ENCODE measurements at regions not wholly inside any gene's neighbourhood (a gene's known extent, or its start where the extent isn't known, plus 50 kb on each side); places are given as distances from the start of the nearest gene placed in this dataset.
"Not testable (repeated sequence)": the region's sequence is repeated elsewhere in the genome, so short reads cannot be mapped to it uniquely, and the experiment has no call there.

DNA sequence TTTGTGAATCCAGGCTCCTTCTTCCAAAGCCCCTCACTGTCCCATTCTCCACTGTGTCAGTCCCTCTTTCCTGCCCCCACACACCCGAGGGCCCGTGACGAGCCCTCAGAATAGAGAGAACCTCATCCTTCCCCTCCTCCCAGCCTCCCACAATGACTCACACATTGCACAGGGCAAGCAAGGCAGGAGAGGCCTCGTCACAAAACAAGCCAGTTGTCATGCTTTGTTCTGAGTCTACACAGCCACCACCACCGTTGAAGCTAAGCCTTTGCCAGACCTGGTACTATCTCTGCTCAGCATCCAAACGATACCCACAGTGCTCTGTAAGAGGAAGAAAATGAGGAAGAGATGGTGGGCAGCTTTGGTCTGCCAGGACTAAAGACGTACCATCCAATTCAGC, 142.2 kb upstream of the ZNF366 start:
- DNase-seq = no peak

DNA sequence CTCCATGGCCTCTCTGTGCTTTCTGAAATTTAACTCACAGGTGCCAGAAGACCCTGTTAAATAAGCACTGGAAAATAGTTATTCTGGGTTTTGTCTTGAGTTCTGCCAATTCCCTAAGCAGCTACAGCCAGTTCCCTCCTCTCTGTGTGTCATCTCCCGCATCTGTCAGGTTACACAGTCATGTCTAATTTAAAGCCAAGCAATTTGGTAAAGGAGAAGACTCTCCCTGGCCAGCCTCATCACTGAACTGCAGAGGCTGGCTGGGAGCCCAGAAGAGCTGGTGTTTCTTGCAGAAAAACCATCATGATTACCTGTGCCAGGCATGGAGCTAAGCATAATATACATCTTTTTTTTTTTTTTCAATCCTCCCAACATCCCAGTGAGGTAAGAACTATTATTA, 141.3 kb upstream of the ZNF366 start:
- no peak for DNase-seq

DNA sequence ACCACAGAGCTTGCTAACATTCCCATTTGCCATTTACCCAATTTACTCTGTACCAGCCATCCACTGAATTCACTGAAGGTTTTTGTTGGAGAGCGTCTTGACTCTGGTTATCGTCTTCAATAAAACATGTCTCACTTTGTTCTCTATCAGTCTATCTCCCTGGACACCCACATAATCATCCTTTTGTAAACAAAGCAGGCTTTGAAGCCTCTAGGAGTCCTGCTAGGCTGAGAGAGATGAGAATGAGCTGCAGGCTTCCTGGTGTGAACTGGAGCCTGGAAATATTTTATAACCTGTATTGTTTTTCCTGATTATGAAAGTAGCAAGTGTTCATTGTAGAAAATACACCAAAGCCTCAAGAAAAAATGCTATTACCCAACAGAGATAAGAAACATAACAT, 140.6 kb upstream of the ZNF366 start:
- no peak for DNase-seq

DNA sequence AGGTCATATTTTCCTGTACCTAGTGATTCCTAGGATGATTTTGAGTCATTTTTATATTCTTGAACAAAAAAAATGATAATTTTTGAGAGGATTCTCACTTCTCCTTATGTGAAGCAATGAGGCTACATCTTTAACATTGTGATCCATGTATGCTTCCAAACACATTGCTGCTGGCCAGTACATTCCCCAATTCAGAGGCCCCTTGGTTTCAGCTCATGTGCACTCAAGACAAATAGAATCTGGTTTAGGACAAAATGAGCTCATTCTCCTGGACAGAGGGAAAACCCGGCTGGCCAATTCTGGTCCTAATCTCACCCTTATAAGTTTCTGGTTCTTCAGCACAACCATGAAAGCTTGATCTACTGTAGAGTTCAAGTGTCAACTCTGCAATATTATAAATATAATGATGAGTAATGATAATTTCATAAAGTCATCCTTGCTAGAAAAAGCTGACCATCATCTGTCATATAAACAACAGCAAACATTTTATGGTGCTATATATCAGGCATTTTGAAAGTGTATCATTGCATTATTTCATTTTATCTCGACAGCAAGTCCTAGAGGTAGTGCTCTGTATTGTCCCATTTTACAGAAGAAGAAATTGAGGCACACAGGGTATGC, 139.1 kb upstream of the ZNF366 start:
- no peak for DNase-seq

DNA sequence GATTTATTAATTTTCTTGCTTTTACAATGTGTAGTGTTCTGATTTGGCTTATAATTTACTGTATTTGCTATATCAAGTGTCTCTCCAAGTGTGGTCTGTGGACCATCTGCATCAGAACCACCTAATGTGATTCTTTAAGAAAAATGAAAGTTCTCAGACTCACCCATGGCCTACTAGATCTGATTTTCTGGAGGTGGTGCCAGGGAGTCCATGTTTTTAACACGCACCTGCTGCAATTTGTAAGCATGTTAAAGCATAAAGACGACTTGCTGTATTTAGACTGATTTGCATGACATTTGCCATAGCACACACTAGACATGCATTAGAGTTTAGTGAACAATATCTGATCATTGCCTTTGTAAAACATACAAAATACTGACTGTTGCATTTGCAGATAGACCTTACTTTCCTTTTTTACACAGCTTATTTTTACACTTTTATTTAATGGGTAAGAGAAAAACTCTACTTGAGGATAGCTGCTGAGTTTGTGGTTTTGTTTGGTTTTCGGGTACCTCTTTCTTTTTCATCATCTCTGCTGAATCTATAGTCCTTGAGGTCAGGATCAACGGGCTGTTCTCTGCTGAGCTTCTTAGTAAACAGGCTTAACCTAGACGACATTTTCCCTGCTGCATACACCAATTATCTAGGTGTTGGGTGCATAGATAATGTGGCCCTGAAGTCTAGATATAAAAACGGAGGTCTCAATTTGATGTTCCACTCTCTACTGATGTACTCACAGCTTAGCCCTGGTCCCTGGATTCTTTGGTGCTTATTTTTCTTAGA, 138.0 kb upstream of the ZNF366 start:
- DNase-seq = no peak

DNA sequence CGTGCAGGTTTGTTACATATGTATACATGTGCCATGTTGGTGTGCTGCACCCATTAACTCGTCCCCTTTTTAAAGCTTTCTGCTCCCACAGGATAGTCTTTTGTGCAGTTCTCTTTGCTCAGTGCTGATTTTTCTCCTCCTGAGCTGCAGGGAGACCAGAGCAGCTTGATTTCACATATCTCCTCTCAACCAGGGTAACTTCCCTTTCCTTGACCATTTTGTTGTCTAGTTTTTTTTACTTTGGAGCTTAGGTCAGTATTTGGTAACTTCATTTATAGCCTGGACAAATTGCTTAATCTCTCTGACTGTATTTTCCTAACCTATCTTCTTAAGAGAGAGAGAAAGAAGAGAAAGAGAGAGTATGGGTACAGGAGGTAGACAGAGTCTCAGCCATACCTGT, 137.1 kb upstream of the ZNF366 start:
- DNase-seq = no peak

DNA sequence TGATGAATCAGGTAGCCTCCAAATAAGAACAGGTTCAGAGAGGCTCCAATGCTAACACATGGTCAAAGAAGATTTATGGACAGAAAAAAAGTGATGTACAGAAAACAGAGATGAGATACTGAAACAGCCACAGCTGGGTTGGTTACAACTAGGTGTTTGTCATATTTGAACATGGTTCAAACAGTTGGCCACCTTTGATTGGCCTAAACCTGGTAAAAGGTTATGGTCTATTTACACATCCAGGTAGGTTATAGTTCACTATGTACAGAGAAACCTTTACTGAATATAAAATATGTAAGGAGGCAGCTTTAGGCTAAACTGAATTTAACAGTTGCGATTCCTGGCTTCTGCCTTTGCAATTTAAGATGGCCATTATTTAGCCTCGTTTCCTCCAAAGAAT, 134.0 kb upstream of the ZNF366 start:
- DNase-seq = no peak

DNA sequence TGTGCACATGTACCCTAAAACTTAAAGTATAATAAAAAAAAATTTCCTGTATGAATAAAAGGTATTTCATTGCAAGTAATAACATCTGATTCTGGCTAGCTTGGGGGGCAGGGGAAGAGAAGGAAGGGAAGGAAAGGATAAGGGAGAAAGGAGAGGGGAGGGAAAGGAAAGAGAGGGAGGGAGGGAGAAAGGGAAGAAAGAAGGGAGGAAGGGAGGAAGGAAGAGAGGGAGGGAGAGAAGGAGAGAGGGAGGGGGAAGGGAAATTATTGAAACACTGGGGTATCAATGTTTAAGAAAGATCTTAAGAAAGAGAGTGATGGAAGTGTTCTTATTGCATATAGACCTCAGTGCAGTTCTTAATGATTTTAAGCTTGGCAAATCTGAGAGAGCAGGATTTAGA, 129.8 kb upstream of the ZNF366 start:
- DNase-seq = no peak

DNA sequence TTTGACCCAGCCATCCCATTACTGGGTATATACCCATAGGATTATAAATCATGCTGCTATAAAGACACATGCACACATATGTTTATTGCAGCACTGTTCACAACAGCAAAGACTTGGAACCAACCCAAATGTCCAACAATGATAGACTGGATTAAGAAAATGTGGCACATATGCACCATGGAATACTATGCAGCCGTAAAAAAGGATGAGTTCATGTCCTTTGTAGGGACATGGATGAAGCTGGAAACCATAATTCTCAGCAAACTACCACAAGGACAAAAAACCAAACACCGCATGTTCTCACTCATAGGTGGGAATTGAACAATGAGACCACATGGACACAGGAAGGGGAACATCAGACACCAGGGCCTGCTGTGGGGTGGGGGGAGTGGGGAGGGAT, 129.4 kb upstream of the ZNF366 start:
- not testable (repeated sequence) for DNase-seq

DNA sequence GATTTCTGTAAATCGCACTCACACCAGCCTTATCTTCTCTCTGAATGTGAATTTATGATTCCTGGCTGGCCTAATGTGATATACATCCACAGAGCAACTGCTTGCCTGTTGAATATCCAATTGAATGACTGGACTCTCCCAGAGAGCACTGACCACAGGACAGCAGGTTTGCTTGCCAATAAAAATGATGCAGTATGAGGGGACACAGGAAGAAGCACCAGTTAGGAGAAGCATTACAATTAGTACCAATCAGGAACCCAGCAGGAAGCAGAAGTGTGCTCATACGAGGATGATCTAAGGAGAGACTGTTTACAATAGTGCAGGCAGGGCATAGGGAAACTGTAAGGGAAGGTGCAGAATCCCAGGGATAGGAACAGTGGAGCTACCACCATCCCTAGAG, 127.2 kb upstream of the ZNF366 start:
- no peak for DNase-seq

DNA sequence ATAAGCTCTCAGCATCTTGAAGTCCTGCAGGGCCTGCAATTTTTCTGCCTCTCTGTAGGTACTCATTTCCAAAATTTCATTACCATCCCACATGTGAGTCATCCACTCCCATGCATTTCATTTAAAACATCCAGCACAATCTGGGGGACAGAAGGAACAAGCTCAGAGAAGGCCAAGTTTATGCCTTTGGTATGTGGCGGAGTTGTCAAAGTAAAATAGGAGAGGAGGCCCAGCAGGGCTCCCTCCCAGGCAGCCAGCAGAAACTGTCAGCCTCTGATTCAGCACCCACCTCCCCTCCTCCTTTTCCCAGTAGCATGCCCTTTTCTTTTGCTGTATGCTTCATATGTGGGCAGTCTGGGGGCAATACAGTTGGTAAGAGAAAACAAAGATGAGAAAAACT, 126.4 kb upstream of the ZNF366 start:
- DNase-seq = no peak

DNA sequence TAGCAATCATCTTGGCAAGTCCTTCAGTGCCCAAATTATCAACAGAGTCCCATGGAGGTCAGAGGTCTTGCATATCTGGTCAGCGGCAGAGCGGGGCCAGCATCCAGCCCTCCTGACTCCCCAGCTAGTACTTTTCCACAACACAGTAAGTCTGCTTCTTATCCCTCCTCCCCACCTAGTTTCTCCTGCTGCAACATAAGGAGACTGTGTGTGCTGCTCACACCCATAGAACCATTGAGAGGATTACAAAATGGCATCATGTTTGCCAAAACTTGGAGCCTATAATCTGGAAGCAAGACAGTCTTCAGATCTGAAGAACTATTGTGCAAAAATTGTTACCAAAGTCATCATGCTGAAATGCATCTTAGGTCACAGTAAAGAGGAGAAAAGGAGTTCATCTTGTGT, 125.8 kb upstream of the ZNF366 start:
- DNase-seq = no peak

DNA sequence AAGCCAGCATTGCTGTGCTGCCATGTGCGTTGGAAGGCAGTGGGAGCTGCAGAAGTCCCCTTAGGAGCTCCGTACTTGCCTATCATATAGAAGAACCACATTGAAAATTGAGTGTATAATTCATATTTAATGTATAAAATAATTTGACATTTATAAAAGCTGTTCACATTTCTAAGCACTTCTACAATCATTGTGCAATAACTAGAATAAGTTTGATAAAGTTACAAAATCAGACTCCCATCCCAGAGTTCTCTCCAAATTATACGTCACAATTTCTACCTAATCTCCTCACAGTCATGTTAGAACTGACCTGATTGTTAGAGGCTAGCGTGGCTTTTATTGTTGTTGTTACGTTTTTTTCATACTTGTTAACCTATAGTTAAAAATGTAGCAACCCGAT, 123.5 kb upstream of the ZNF366 start:
- DNase-seq = no peak

DNA sequence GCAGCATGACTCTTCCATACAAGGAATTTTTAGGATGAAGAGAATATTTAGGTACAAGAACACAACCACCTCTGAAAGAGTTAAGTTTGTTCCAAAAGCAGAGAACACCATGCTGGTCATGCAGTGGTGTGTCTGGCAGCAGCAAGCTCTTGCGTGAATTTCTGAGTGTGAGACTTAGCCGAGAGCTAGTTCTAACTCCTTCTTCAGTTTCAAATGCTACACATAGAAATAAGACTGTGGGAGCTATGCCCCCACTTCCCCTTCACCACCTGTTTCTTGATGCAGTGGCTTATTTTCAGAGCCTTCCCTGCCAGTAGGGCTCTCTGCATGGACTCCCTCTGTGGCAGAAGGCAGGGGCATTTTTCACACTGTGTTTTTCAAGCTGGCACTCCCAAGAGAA, 122.9 kb upstream of the ZNF366 start:
- no peak for DNase-seq

DNA sequence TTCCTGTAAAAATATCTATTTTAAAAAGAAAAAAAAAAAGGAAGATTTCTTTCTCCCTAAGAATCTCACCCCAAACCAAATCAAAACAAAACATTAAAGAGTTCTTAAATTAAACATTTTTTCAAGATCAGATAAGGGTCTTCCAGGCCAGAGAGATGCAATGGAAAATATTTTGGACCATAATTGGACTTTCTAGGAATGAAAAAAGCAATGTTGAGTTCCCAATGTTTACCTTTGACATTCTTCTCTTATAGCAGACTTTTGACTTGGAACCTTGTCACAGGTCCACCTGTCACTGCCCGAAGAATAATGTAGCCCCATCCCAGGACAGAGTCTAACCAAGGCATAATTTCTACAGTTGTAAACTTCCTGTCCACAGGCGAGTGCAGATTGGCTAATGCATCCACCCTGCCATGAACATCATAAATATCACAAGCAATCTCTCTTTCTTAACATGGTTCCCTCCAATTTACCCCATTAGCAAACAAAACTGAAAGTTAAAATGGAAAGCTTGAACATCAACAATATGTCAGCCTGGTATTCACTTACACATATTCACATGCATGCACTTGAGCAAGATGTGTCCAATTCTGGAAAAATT, 121.7 kb upstream of the ZNF366 start:
- no peak for DNase-seq

DNA sequence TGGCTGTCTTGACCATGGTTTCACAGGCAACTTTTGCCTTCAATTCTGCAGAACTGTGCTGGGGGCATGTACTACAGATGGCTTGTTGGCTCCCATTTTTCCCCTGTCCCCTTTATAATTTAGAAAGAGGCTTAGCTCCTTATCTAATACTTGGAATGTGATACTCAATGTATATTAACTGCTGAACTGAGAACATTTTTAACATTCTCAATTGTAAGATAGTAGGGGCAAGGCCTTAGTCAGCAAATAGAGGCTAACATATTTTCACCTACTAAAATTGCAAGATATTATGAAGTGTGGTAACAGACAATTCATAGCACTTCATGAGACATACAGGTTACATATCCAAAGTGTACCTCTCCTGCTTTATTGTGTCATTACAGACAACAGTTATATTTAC, 118.1 kb upstream of the ZNF366 start:
- DNase-seq = no peak

DNA sequence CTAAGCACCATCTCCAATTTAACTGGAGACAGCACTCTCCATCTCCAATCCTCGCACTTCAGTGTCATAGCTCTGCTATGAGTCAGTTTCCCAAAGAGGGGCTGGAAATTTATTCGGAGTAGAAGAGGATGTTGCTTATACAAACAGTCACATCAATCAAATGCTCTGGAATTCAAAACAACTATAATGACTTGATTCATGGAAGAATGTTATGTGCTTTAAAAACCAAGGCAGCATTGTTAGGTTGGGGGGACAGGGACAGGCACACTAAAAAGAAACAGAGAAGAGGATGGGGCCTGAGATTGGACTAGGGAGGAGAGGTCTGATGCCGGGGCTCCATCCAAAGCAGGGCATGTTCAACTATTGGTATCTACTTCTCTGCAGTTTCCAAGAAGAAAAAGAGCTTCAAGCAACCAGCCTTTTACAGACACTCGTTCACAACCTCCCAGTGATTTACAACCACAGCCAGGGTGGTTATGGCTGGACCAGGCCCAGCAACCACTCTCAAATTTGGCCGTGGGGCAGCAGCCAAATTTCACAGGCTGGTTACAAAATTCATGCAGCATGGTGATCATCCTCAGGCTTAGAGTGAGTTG, 117.5 kb upstream of the ZNF366 start:
- no peak for DNase-seq

DNA sequence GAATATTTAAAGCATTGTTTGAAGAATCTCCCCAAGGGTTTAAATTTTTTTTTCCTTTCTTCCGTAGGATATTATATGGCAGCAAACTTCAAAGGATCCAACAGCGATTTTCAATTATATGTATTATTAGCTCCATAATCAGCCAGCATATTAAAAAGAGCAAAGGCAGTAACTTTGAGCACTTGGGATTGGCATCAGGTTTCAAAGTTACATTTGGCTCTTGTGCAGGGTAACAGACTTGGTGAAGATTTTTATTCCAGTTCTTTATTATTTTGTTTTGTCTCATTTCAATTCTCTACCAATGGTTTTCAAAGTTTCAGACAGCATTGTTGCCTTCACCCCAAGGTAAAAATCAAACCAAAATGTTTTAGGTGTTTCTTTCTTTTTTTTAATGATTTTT, 116.7 kb upstream of the ZNF366 start:
- no peak for DNase-seq

DNA sequence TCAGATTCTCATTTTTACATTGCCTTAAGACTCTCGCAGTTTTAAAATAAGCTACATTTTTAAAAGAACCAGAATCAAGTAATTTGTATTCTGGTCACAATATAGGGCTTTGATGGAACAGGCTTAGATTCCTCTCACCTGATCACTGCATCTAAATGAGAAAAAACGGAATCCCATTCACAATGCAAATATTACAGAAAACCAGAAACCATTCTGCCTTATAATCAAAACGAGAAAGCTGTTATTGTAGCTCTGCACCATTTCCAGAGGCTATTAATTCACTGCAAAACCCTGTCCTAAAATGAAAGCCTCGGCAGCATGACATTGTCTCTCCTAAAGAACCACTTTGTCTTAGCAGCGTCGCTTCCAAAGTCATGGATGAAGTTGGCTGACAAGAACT, 116.1 kb upstream of the ZNF366 start:
- no peak for DNase-seq

DNA sequence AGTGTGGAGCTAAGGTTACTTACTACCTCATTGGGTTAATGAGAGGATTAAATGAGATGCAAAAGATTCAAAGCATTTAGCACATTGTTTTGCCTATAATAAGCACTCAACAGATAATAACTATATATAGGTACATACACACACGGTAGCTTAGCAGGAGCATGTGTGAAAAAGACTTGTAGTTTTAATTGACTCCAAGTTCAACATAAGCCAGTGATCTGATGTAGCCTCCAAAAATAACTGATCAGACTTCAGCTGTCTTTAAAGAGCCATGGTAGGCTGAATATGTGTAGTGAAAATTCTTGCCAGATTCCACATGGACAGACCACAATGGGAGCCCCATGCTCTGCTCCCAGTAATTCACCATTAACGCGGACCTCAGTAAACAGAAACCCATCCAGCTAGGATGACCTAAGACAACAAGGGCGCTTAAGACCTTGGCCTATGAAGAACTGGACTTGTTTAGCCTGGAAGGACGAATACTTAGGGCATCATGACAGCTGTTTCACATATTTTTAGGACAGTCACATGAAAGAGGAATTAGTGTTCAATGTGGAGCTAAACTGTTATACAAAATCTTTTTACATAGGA, 115.1 kb upstream of the ZNF366 start:
- DNase-seq = no peak

DNA sequence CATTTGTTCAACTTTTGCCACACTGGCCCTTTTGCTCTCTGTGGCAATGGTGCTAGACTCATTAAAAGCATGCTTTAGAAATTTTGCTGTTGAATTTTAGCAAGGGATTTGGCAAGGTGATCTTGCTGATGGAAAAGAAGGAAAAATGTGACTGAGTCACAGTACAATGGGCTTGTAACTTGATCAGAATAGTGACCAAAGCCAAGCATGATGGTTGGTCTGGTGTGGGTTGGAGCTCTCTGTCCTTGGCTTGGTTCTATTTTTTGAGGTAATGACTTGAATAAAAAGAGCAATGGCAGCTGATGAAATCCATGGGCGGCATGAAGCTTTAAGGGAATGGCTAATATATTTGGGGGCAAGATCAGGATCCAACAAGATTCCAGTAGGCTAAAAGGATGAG, 114.4 kb upstream of the ZNF366 start:
- no peak for DNase-seq

DNA sequence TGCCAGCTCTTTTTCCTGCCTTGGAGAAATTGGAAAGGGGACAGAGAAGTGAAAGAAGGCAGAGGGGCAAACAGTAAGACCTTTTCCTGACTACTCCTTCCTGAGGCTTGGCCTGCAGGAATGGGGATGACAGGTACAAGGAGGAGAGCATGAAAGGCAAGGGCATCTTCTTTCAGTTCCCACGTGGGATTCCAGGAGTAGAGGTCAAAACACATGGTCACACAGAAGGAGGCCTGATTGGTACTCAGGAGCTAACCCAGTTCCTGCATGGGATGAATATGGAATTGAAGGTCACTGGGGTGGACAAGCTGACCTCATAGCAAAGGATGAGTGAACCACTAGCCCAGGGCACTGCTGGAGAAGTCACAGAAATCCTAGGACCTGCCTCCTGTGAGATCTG, 112.5 kb upstream of the ZNF366 start:
- DNase-seq = no peak

DNA sequence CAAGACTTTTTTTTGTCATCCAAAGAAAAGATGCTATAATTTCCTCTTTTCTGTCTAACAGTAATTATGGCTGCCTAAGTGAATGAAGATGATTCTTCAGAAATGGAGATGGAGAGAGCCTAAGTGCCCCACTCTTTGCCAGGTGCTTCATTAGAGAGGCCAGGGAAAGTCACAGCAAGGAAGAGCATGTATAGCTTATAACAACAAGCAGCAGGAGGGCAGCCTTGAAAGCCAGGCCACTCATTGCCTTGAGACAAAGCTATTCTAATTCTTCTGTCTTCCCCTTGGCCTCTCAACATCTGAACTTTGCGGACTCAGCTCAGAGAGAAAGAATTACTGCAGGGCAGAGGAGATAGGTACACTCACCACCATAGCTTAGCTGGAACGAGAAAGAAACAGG, 112.0 kb upstream of the ZNF366 start:
- no peak for DNase-seq

DNA sequence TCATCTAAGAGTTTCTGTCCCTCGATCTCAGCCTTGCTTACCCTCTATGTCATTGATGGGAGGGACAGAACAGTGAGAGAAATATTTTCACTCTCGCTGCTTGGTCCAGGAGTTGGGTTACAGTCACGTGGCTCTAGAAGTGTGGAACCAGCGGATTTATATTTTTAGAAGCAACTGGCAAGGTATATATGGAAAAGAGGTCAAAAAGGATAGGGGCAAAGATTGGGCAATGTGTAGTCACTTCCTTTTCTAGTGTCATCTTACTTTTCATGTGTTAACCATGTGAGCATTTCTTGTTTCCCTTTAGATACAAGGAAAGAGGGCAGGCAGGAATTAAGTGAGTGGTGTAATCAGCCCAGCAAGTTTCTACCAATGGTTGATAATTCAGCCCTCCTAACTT, 111.5 kb upstream of the ZNF366 start:
- no peak for DNase-seq

Measured in CD4-positive, alpha-beta T cell treated with Interleukin-10 for 1 hour (primary cell).